ENCODE measurements at regions not wholly inside any gene's neighbourhood (a gene's known extent, or its start where the extent isn't known, plus 50 kb on each side); places are given as distances from the start of the nearest gene placed in this dataset.

GRCh38 chr9:16343249-16344237 is 526.9 kb downstream of the BNC2 start:
- DNase-seq (ENCODE audit: low spot score) = no peak

- DNase-seq (ENCODE audit: low spot score) = no peak
Observed at GRCh38 chr9:16344343-16344742, 526.1 kb downstream of the BNC2 start.

- no peak for DNase-seq (ENCODE audit: low spot score)
Observed at GRCh38 chr9:16345902-16346301, 524.6 kb downstream of the BNC2 start.

GRCh38 chr9:16347886-16348285 is 522.6 kb downstream of the BNC2 start:
- DNase-seq (ENCODE audit: low spot score) = no peak

GRCh38 chr9:16348531-16348930 is 521.9 kb downstream of the BNC2 start:
- DNase-seq (ENCODE audit: low spot score) = no peak

GRCh38 chr9:16352251-16352650 is 518.2 kb downstream of the BNC2 start:
- no peak for DNase-seq (ENCODE audit: low spot score)

- DNase-seq (ENCODE audit: low spot score) = no peak
Observed at GRCh38 chr9:16352791-16353401, 517.6 kb downstream of the BNC2 start.

- DNase-seq (ENCODE audit: low spot score) = no peak
Observed at GRCh38 chr9:16356196-16356765, 514.2 kb downstream of the BNC2 start.

GRCh38 chr9:16357828-16358227 is 512.6 kb downstream of the BNC2 start:
- DNase-seq (ENCODE audit: low spot score) = no peak

- DNase-seq (ENCODE audit: low spot score) = no peak
Observed at GRCh38 chr9:16358751-16359150, 511.7 kb downstream of the BNC2 start.
